HG03342 (cell line): ENCODE measurements at regions not wholly inside any gene's neighbourhood (a gene's known extent, or its start where the extent isn't known, plus 50 kb on each side); places are given as distances from the start of the nearest gene placed in this dataset.
"Not testable (repeated sequence)": the region's sequence is repeated elsewhere in the genome, so short reads cannot be mapped to it uniquely, and the experiment has no call there.

Experiments
- ATAC-seq: cut with Tn5 transposase; IDR thresholded peaks from one replicate; pipeline ENCODE4 v1.9.1; 2021; ENCODE audit warnings: mild to moderate bottlenecking, moderate library complexity; ENCODE audit not compliant: unreplicated experiment

GRCh38 chrX:40788698-40789097 lies 53.4 kb upstream of the MED14 start:
- ATAC-seq, result not testable (repeated sequence)

GRCh38 chrX:40792433-40792832 lies 57.1 kb upstream of the MED14 start:
- no peak for ATAC-seq

- not testable (repeated sequence) for ATAC-seq
These were observed 59.4 kb upstream of the MED14 start for GRCh38 chrX:40794829-40795130.

DNA sequence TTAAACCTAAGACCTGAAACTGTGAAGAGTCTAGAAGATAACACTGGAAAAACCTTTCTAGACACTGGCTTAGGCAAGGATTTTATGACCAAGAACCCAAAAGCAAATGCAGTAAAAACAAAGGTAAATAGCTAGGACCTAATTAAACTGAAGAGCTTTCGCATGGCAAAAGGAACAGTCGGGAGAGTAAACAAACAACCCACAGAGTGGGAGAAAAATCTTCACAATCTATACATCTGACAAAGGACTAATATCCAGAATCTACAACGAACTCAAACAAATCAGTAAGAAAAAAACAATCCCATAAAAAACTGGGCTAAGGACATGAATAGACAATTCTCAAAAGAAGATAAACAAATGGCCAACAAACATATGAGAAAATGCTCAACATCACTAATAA lies 64.4 kb upstream of the MED14 start:
- ATAC-seq, result not testable (repeated sequence)

DNA sequence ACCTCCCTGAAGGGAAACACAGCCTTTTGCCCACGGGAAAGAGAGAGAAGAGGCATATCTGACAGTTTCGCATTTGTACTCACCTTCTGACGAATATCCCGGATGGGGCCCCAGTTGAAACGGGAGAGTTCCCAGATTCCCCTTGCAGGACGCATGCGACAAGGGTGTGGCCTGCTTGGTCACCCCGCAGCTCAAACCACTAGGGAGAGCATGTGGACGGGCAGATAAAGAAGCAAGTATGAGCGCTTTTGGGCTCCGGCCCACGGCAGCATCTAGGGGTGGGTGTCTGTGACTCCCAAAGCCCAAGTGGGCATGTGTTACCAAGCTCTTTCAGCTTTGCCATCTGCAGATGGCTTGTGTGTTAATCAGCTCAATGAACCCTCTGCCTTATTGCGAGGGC lies 70.1 kb upstream of the MED14 start:
- no peak for ATAC-seq

- ATAC-seq, result no peak
These were observed 71.3 kb upstream of the MED14 start for GRCh38 chrX:40806513-40807220.

DNA sequence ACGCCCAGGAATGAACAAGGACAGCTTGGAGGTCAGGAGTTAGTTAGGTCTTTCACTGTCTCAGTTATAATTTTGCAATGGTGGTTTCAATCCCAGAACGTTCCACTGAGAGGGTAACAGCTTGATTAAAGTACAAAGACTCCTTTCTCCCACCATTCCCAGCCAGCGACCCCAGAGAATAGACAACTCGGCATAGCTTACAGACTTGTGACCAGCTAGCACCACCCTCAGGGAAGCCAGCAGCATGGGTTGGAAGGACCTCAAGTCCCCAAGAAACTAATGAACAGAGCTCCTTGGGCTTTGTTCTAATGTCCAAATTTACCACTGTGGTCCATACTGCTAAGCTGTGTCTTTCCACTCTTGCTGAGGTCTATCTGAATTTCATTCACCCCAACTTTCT lies 72.0 kb upstream of the MED14 start:
- ATAC-seq, result no peak

GRCh38 chrX:40808203-40808602 lies 72.9 kb upstream of the MED14 start:
- ATAC-seq, result no peak

- ATAC-seq, result no peak
These were observed 73.9 kb upstream of the MED14 start for GRCh38 chrX:40809210-40809609.

DNA sequence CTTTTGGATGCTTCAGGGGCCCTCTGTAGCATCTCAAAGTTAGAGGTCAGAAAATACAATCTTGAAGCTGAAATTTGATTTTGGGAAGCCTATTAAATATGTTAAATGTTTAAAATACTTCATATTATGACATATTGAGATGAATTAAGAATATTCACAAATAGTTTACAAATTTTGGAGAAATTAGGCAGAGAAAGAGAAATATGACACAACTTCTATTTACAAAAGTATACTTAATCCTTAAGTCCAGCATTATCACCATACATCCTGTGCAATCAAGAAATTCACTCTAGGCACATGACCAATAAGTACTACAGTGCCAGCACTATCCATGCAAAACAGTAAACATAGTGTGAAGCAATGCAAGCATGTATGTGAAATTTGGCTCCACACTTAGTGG lies 79.7 kb upstream of the MED14 start:
- ATAC-seq, result not testable (repeated sequence)

GRCh38 chrX:40816906-40817305 lies 81.6 kb upstream of the MED14 start:
- no peak for ATAC-seq

- no peak for ATAC-seq
These were observed 82.9 kb upstream of the MED14 start for GRCh38 chrX:40818236-40818635.

DNA sequence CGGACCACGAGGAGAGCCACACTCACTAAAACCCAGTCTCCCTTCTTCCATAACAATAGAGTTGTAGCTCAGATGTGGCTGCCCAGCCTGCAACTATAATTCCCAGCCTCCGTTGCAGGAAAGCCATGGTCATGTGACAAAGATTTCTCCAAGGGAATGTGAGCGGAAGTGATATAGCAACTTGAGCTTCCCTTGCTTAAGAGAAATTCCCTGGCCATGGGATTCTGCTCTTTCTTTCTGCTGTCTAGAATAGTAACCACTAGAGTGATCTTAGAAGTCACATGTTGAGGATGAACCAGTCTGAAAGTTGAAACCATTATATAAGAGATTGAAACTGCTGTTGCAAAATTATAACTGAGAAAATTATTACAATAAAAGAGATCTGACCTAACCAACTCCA lies 86.4 kb upstream of the MED14 start:
- no peak for ATAC-seq

GRCh38 chrX:40827331-40827730 lies 92.0 kb upstream of the MED14 start:
- no peak for ATAC-seq

DNA sequence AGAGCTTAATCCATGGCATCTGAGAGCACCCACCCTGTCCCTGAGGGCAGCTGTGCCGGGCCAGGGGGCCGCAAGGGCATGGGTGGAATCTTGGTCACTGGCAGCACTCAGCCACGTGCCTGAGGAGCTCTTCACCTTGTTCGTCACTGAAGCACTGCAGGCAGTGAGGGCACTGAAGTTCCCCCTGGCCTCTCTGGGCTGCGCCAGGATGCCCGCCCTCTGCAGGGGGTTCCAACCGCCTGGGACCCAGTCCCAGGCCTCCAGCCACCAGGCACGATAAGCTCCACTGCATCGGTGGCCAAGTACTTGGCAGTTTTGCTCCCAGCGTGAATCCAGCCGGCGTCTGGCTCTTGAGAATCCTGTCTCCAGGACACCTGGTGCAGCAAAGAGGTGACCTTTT lies 96.4 kb upstream of the MED14 start:
- no peak for ATAC-seq

GRCh38 chrX:40832723-40833122 lies 97.4 kb upstream of the MED14 start:
- ATAC-seq, result no peak

DNA sequence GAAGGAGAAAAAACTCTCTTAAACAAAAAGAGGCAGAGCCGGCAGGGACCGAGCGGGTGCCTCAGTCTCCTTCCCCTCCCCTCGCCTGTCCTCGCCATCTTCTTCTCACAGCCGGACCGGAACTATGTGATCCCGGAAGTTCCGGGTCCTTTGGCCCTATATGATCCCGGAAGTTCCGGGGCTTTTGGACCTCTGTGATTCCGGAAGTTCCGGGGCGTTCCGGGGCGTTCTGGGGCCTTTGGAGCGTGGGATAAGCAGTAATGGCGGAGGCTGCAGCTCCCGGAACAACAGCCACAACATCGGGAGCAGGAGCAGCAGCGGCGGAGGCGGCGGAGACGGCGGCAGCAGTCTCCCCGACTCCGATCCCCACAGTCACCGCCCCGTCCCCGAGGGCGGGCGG lies 98.9 kb upstream of the MED14 start:
- ATAC-seq, result no peak

- no peak for ATAC-seq
These were observed 100.2 kb upstream of the MED14 start for GRCh38 chrX:40835526-40835925.

GRCh38 chrX:40843643-40844042 lies 108.3 kb upstream of the MED14 start:
- no peak for ATAC-seq

DNA sequence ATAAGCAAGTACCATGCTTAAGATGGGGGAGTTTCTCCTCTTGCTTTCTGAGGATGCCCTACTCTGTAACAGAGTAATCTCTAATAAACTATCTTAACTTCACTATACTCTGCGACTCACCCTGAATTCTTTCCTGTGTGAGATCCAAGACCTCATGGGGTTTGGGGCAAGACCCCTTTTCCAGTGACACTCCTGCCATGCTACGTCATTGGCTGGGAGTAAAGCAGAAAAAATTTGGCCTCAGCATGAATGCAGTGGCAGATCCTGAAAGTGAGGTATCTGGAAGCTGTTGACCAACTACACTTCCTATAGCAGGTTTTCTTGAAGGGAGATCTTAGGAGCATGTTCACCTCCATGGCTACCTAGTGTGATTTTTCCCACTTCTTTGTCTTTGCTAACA lies 109.1 kb upstream of the MED14 start:
- no peak for ATAC-seq

- ATAC-seq, result no peak
These were observed 110.1 kb upstream of the MED14 start for GRCh38 chrX:40845331-40845911.

- no peak for ATAC-seq
These were observed 114.8 kb upstream of the MED14 start for GRCh38 chrX:40849906-40850823.
